ENCODE measurements at regions not wholly inside any gene's neighbourhood (a gene's known extent, or its start where the extent isn't known, plus 50 kb on each side); places are given as distances from the start of the nearest gene placed in this dataset.
"Not testable (repeated sequence)": the region's sequence is repeated elsewhere in the genome, so short reads cannot be mapped to it uniquely, and the experiment has no call there.

GRCh38 chr10:11403646-11404045 is 207.8 kb downstream of the USP6NL start:
- DNase-seq, result not testable (repeated sequence)

GRCh38 chr10:11403116-11403515 is 208.3 kb downstream of the USP6NL start:
- DNase-seq, result peak; percentile 57 to 66

- no peak for DNase-seq
These were observed 209.1 kb downstream of the USP6NL start for GRCh38 chr10:11402392-11402791.

- DNase-seq, result no peak
These were observed 209.9 kb downstream of the USP6NL start for GRCh38 chr10:11401264-11402235.

- DNase-seq, result no peak
These were observed 213.4 kb downstream of the USP6NL start for GRCh38 chr10:11397980-11398580.

GRCh38 chr10:11397077-11397965 is 214.1 kb downstream of the USP6NL start:
- DNase-seq, result no peak

GRCh38 chr10:11396311-11396955 is 215.0 kb downstream of the USP6NL start:
- DNase-seq, result no peak

GRCh38 chr10:11395581-11396310 is 215.7 kb downstream of the USP6NL start:
- no peak for DNase-seq

GRCh38 chr10:11395161-11395560 is 216.3 kb downstream of the USP6NL start:
- DNase-seq, result no peak

- DNase-seq, result no peak
These were observed 217.6 kb downstream of the USP6NL start for GRCh38 chr10:11393858-11394257.

- DNase-seq, result no peak
These were observed 218.7 kb downstream of the USP6NL start for GRCh38 chr10:11392776-11393175.

GRCh38 chr10:11388996-11389395 is 222.5 kb downstream of the USP6NL start:
- DNase-seq, result no peak

- no peak for DNase-seq
These were observed 223.8 kb downstream of the USP6NL start for GRCh38 chr10:11387551-11388222.

- no peak for DNase-seq
These were observed 224.4 kb downstream of the USP6NL start for GRCh38 chr10:11387044-11387443.
